Duodenal mucosa (tissue), 2 donors: ENCODE measurements at regions not wholly inside any gene's neighbourhood (a gene's known extent, or its start where the extent isn't known, plus 50 kb on each side); places are given as distances from the start of the nearest gene placed in this dataset.

ENCODE experiments used
- H3K27ac ChIP-seq: one replicate; pipeline ENCODE4 v1.7.0; 2013; ENCODE audit warnings: low read depth, low read length
- H3K27me3 ChIP-seq, 2 donors: one replicate each; pipeline ENCODE4 v1.7.0; 2013; ENCODE audit warnings: low read length in 2 of 2, control low read depth in 1 of 2; ENCODE audit not compliant: insufficient read depth in 2 of 2, control insufficient read depth in 1 of 2
- H3K36me3 ChIP-seq, 2 donors: one replicate each; pipeline ENCODE4 v1.7.0; 2013; ENCODE audit warnings: low read length in 2 of 2, control low read depth in 1 of 2; ENCODE audit not compliant: insufficient read depth in 2 of 2, control insufficient read depth in 1 of 2
- H3K4me1 ChIP-seq, 2 donors: one replicate each; pipeline ENCODE4 v1.7.0; 2013; ENCODE audit warnings: low read length in 2 of 2, control low read depth in 1 of 2; ENCODE audit not compliant: insufficient read depth in 2 of 2, control insufficient read depth in 1 of 2
- H3K4me3 ChIP-seq, 2 donors: one replicate each; pipeline ENCODE4 v1.7.0; 2013; ENCODE audit warnings: low read length in 2 of 2, low read depth in 1 of 2
- H3K9ac ChIP-seq, 2 donors: one replicate each; pipeline ENCODE4 v1.7.0; 2013; ENCODE audit warnings: low read length in 2 of 2, low read depth in 1 of 2
- H3K9me3 ChIP-seq, 2 donors: one replicate each; pipeline ENCODE4 v1.7.0; 2013; ENCODE audit warnings: low read length in 2 of 2, control low read depth in 1 of 2; ENCODE audit not compliant: control insufficient read depth in 1 of 2

DNA sequence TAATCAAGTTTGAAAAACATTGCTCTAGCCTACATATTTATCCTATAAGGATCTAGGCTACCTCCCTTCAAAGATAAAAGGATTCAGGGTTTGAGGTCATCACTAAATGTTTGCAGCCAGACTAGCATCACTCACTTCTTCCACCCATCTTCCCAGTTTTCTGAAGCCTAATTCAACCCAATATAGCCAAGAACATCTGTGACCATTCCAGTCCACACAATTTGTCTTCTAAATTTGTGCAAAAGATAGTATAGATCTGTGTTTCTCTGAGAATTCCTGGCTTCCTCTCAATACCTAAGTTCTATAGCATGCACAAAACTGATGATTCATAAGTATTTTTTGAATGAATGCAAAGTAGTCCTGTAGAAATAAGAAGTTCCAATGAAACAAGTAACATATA lies 103.0 kb upstream of the CDK1 start:
- H3K27me3 ChIP-seq, result no peaks in the 10 kb centered on the region

DNA sequence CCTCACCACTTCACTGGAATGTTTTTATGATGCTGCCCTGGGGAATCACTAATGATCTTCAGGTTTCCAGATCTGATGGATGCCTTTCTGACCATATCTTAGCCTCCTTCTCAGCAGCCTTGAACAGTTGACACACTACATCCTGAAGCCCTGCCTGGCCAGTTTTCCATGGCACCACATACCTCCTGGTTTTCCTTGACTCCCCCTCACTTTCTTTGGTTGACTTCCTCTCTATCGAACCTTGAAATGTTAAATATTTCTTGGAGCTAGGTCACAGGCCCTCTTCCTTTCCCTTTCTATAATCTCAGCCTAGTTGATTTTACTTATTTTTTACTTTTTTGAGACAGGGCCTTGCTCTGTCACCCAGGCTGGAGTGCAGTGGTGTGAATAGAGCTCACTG lies 108.8 kb upstream of the CDK1 start:
- Histone ChIP-seq H3K27me3 (no peaks in the 10 kb centered on the region), H3K4me1 (no peaks in the 10 kb centered on the region), H3K9me3 (peaks cover 3 to 7% of the 10 kb centered on the region in 2 donors), H3K4me3 (no peak overlapping the region), H3K9ac (no peak overlapping the region), H3K36me3 (no peaks in the 10 kb centered on the region), H3K27ac (no peak overlapping the region)

More for the DNA sequence above, 103.0 kb upstream of the CDK1 start:
- H3K9me3 ChIP-seq, result peaks cover 3 to 7% of the 10 kb centered on the region in 2 donors
- no peaks in the 10 kb centered on the region for H3K36me3 ChIP-seq
- H3K4me1 ChIP-seq, result no peaks in the 10 kb centered on the region
- no peak overlapping the region for H3K27ac ChIP-seq
- no peak overlapping the region for H3K9ac ChIP-seq
- H3K4me3 ChIP-seq, result no peak overlapping the region

DNA sequence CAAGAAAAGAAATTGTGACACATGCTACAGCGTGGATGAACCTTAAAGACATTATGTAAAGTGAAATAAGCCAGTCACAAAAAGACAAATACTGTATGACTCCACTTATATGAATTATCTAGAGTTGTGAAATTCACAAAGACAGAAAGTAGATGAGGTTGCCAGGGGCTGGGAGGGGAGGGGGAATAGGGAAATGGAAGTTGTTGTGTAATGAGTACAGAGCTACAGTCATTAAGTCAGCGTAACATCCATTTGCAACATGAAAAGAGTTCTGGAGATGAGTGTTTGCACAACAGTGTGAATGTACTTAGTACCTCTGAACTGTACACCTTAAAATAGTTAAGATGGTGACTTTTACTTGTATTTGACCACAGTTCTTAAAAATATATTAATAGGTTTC lies 112.1 kb upstream of the CDK1 start:
- Histone ChIP-seq H3K36me3 (no peaks in the 10 kb centered on the region), H3K27me3 (no peaks in the 10 kb centered on the region), H3K9me3 (no peaks in the 10 kb centered on the region), H3K9ac (no peak overlapping the region), H3K27ac (no peak overlapping the region), H3K4me1 (no peaks in the 10 kb centered on the region), H3K4me3 (no peak overlapping the region)

DNA sequence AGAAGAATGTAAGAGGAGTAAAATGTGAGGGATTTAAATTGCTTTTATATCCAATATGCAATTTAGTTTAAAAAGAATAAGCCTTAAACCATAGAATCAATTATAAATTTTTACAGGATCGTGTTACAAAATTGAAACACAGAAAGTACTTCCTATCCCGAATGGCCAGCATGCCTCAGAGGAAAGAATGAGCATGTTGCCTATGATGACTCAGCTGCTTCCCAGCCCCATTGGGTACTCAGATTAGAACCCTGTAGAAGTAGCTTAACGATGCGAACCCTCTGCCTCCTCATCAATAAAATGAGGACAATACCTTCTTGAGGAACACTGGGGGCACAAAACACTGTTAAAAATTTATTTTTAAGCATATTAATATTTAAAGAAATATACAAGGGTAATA lies 113.4 kb upstream of the CDK1 start:
- H3K27me3 ChIP-seq, result no peaks in the 10 kb centered on the region
- H3K27ac ChIP-seq, result no peak overlapping the region
- H3K4me1 ChIP-seq, result no peaks in the 10 kb centered on the region
- no peak overlapping the region for H3K9ac ChIP-seq
- H3K4me3 ChIP-seq, result no peak overlapping the region
- no peaks in the 10 kb centered on the region for H3K36me3 ChIP-seq
- H3K9me3 ChIP-seq, result no peaks in the 10 kb centered on the region

DNA sequence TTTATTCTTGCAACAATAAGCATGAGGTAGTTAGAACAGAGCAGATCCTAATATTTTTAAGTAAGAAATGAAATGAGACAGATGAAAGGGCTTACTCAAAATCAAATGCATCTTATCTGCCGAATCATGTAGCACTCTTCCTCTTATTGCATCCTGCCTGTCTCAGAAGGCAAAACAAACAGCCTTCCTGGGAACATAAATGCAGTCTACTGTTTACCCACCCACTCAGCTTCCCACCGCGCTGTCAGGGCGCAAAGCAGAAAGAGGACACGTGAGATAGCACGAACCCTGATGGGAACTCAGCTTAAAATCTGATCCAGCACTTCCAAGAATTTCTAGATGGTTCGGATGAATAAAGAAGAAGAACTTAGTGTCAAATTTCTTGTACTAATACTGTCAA lies 114.4 kb upstream of the CDK1 start:
- Histone ChIP-seq H3K4me1 (no peaks in the 10 kb centered on the region), H3K9me3 (no peaks in the 10 kb centered on the region), H3K27me3 (no peaks in the 10 kb centered on the region), H3K4me3 (no peak overlapping the region), H3K36me3 (no peaks in the 10 kb centered on the region), H3K9ac (no peak overlapping the region), H3K27ac (no peak overlapping the region)

DNA sequence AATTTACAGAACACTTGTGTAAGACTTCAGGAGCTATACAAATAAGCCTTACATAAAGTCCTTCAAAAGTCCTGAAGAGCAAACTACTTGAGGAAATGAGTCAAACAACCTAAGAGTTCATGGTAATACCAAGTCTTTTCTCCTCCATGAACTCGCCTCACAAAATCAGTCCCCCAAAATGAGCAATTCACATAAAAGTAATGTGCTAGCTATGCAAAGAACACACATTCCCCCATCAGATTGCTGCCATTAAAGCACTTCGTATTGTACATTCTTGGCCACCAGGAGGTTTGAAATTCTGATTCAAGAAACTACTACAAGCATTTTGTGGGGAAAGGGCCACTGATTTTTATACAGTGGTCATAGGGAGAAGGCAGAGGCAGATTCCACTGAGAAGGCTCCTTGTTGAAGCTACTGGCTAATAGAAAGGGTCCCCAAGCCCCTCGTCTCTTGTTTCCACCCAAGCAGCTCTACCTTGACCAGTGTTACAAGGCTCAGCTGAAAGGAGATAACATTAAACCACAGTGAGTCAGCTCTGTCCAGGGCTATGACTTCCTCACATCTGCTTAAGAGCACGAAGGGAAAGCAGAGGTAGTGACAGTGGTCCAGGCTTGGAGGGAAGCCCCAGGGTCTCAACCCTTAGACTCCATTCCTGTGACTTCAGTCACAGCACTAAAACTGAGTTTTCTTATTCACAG lies 115.2 kb upstream of the CDK1 start:
- no peaks in the 10 kb centered on the region for H3K27me3 ChIP-seq
- no peaks in the 10 kb centered on the region for H3K9me3 ChIP-seq
- H3K36me3 ChIP-seq, result no peaks in the 10 kb centered on the region
- no peaks in the 10 kb centered on the region for H3K4me1 ChIP-seq
- no peak overlapping the region for H3K4me3 ChIP-seq
- H3K27ac ChIP-seq, result no peak overlapping the region
- no peak overlapping the region for H3K9ac ChIP-seq

DNA sequence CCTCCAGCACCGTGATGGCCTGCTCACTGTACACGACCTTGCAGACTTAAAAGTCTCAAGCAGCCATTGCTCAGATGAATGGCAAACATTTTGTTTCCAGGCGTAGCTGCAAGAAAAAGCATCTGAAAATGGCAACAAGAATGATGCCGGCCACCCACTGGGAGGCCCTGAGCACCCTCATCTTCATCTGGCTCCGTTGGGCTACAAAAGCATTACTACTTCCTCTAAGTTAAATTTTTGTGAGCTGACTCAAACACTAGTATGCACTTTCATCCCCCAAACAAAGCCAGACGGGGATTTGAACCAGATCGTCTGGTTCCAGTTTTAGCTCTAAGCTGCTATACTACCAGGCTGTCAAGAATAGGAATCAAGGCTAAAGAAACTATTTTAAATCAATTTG lies 116.6 kb upstream of the CDK1 start:
- H3K4me3 ChIP-seq, result no peak overlapping the region
- no peaks in the 10 kb centered on the region for H3K4me1 ChIP-seq
- no peak overlapping the region for H3K9ac ChIP-seq
- no peak overlapping the region for H3K27ac ChIP-seq
- H3K27me3 ChIP-seq, result no peaks in the 10 kb centered on the region
- H3K9me3 ChIP-seq, result no peaks in the 10 kb centered on the region
- H3K36me3 ChIP-seq, result no peaks in the 10 kb centered on the region

DNA sequence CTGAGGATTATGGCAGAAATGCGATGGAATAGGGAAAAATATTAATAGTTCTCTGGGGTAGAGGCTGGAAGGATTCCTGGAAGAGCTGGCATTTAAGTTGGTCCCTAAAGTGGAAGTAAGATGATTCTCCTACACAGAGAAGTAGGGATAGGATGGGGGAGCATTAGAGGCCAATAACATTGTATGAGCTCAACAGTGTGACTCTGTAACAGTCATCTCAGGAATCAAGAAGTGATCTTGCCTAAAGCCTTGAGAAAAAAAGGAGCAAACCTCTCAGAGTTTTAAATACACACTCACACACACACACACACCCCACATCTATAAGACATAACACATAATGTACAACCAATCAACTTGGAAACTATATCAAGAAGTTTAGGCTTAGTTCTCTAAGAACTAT lies 117.7 kb upstream of the CDK1 start:
- no peak overlapping the region for H3K27ac ChIP-seq
- H3K4me3 ChIP-seq, result no peak overlapping the region
- no peaks in the 10 kb centered on the region for H3K36me3 ChIP-seq
- no peaks in the 10 kb centered on the region for H3K4me1 ChIP-seq
- H3K9ac ChIP-seq, result no peak overlapping the region
- H3K9me3 ChIP-seq, result no peaks in the 10 kb centered on the region
- no peaks in the 10 kb centered on the region for H3K27me3 ChIP-seq

DNA sequence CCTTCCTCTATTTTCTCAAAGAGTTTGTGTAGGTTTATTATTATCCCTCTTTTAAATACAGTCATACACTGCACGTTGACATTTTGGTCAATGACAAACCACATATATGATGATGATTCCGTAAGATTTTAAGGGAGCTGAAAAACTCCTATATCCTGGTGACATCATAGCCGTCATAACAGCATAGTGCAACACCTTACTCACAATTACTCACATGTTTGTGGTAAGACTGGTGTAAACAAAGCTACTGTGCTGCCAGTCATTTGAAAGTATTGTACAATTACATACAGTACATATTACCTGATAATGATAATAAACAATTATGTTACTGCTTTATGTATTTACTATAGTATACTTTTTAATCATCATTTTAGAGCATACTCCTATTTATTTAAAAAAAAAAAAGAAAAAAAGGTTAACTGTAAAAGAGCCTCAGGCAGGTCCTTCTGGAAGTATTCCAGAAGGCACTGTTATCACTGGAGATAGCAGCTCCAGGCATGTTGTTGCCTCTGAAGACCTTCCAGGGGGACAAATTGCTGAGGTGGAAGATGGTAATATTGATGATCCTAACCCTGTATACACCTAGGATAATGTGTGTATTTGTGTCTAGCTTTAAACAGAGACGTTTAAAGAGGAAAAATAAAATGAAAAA lies 123.3 kb upstream of the CDK1 start:
- Histone ChIP-seq H3K4me1 (no peaks in the 10 kb centered on the region), H3K4me3 (no peak overlapping the region), H3K9me3 (no peaks in the 10 kb centered on the region), H3K36me3 (no peaks in the 10 kb centered on the region), H3K9ac (no peak overlapping the region), H3K27me3 (no peaks in the 10 kb centered on the region), H3K27ac (no peak overlapping the region)

DNA sequence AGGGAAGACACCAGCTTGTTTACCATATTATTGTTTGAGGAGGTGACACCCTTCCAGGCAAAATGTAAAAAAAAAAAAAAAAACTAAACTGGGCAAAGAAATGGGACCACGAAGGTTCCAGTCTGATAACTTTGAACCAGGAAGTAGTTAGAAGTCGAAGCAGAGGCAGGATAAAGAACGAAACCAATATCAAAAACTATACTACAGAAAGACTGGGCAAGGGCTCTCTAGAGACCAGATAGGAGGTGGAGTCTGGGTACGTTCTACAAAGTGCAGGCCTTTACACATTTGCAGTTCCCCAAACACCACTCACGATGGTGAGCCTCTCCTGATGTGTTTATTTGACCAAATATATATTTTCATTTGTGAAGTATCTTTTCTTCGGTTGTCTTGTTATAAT lies 125.7 kb upstream of the CDK1 start:
- H3K4me1 ChIP-seq, result no peaks in the 10 kb centered on the region
- H3K27me3 ChIP-seq, result no peaks in the 10 kb centered on the region
- no peaks in the 10 kb centered on the region for H3K9me3 ChIP-seq
- no peak overlapping the region for H3K4me3 ChIP-seq
- H3K27ac ChIP-seq, result no peak overlapping the region
- H3K36me3 ChIP-seq, result no peaks in the 10 kb centered on the region
- no peak overlapping the region for H3K9ac ChIP-seq
